Ovary (tissue), 1 donor: ENCODE measurements at regions not wholly inside any gene's neighbourhood (a gene's known extent, or its start where the extent isn't known, plus 50 kb on each side); places are given as distances from the start of the nearest gene placed in this dataset.

Experiments used
- EP300 ChIP-seq: sonication (generic); formaldehyde crosslinking; IDR thresholded peaks from one replicate; pipeline ENCODE4 v1.6.1; 2017; ENCODE audit warnings: antibody characterized with exemption
- POLR2A ChIP-seq: fragments of 450-650 bp; IDR thresholded peaks from one replicate; pipeline ENCODE4 v1.6.1; 2017; ENCODE audit warnings: antibody characterized with exemption, mild to moderate bottlenecking, moderate library complexity

DNA sequence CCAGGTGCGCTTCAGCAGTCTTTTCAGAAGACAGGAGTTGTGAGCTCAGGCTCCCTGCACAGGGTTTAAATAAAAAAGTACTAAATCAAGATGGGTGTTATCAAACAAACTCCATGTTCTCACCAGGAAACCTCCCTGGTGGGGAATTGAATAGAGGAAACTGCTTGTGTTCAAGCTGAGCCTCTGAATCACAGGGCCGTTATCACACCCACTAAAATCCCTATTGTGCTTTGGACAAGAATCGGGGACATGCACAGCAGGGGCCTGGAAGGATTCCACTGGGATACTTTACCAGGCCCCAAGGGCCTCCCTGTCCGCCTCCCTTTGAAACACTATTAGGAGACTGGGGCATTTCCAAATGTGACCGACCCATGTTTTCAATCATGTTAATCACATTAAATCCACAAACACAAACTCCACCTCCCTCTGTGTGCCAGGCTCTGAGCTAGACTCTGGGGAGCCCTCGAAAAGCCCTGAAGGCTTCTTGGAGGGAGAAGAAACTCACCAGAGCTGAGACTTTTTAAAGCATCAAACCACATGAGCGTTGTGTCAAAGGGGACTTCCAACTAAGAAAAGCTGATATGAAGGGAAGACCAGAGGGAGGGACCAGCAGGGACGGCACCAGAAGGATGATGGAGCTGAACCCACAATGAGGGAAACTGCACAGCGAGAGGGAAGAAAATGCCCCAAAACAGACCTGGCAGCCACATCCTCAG, 458.7 kb upstream of the ID2 start:
- no peak for TF ChIP-seq EP300
- TF ChIP-seq POLR2A: no peak
